ENCODE measurements at regions not wholly inside any gene's neighbourhood (a gene's known extent, or its start where the extent isn't known, plus 50 kb on each side); places are given as distances from the start of the nearest gene placed in this dataset.

DNA sequence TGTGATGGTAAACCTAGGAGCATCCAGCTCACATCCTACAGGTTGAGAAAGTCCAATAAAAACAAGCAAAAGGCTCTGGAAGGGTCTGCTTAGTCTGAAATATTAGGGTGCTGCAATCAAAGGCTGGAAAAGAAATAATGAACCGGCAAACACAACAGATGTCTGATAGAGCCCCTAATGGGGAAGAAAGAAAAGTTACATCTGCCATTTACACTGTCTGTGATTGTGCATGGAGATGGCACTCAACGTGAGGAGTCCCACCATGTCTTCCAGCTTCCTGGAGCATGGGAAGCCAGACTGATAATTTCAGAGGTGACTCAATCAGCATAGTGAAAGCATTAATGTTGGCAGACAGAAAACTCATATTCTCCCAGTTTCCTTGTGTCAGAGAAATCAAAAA, 307.8 kb downstream of the EPHA4 start:
- TF ChIP-seq CTCF (IDR thresholded peaks at IDR 0.05 in 4 of 5, conservative IDR thresholded peaks at IDR 0.05 in 1 of 5): no peak
- TF ChIP-seq POLR2A (IDR thresholded peaks at IDR 0.05): no peak

Measured in gastrocnemius medialis (tissue), 4 donors.